Lower leg skin (tissue), 4 donors: ENCODE measurements at regions not wholly inside any gene's neighbourhood (a gene's known extent, or its start where the extent isn't known, plus 50 kb on each side); places are given as distances from the start of the nearest gene placed in this dataset.

Experiments used
- DNase-seq, 2 donors: peaks; one replicate each; pipeline ENCODE4 v3.0.0-alpha.2; 2019; ENCODE audit warnings: low spot score in 2 of 2
- H3K4me3 ChIP-seq: fragments of 200-600 bp; sonication (generic); 2 replicates; pipeline ENCODE4 v1.5.1; 2017; ENCODE audit warnings: mild to moderate bottlenecking, low read depth; ENCODE audit not compliant: poor library complexity, severe bottlenecking
- CTCF ChIP-seq, 3 donors: fragments of 450-650 bp; IDR thresholded peaks; one replicate each; pipeline ENCODE4 v1.5.1; 2016; ENCODE audit warnings: antibody characterized with exemption in 3 of 3, mild to moderate bottlenecking in 3 of 3, moderate library complexity in 2 of 3
- POLR2A ChIP-seq, 2 donors: fragments of 450-650 bp; IDR thresholded peaks; one replicate each; pipeline ENCODE4 v1.6.1; 2016 to 2017; ENCODE audit warnings: antibody characterized with exemption in 2 of 2, mild to moderate bottlenecking in 1 of 2, moderate library complexity in 1 of 2
- WGBS, 2 donors: methylation state at CpG; one replicate each; pipeline ENCODE4 v1.1.5; 2018; 5-methylcytosine and 5-hydroxymethylcytosine counted together
- intact Hi-C: fragments of 100-400 bp; cut with DNase I; formaldehyde crosslinking; loops from one replicate; pipeline ENCODE4 v1.15.0; 2023; ENCODE audit warnings: low total_unique reads

DNA sequence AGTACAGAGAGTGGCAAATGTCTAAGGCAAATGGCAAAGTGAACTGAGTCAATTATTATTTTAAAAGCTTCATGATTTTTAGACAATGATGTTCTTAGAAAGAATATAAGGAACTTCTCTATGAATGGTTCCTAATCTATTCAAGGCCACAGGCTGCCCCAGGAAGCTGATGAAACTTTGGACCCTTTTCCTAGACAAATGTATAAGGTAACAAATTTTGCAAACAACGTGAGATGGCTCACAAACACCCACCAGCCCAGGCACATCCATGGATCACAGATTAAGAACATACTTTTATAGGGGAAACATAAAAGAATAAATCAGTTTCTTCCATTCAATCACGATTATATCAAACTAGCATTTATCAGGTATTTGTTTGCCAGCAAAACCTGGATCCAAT lies 659.0 kb downstream of the IRS1 start:
- TF ChIP-seq POLR2A (IDR thresholded peaks at IDR 0.05) (no peak), CTCF (IDR thresholded peaks at IDR 0.05) (no peak)
- H3K4me3 ChIP-seq: no peak overlapping the region
- DNase-seq: no peak
- intact Hi-C loops: no loop called here
- 77 to 94% methylated on average over 2 of the region's 2 CpGs for WGBS, 2 donors

DNA sequence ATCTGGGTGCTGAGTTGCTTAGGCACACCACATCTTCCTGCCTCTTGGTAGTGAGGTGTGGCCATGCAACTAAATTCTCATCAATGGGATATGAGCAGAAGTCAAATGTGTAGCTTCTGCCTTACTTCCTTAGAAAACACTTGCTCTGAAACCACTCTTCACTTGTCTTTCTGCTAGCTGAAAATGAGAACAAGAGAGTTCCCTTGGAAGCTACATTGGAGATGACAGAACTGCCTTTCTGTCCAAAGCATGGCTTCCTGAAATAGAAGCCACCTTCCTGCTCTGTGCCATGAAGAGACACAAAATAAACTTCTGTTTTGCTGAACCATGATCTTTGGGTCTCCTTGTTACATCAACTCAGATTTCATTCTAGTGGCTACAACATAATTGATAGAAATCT lies 659.9 kb downstream of the IRS1 start:
- intact Hi-C loops: no loop called here
- no peak for TF ChIP-seq CTCF (IDR thresholded peaks at IDR 0.05)
- no peak for DNase-seq
- no peak overlapping the region for H3K4me3 ChIP-seq

GRCh38 chr2:226137201-226137811 lies 662.3 kb downstream of the IRS1 start:
- DNase-seq: no peak
- 32 to 33% methylated on average over 4 of the region's 4 CpGs for WGBS, 2 donors
- TF ChIP-seq POLR2A (IDR thresholded peaks at IDR 0.05): no peak
- no peak for TF ChIP-seq CTCF (IDR thresholded peaks at IDR 0.05)

DNA sequence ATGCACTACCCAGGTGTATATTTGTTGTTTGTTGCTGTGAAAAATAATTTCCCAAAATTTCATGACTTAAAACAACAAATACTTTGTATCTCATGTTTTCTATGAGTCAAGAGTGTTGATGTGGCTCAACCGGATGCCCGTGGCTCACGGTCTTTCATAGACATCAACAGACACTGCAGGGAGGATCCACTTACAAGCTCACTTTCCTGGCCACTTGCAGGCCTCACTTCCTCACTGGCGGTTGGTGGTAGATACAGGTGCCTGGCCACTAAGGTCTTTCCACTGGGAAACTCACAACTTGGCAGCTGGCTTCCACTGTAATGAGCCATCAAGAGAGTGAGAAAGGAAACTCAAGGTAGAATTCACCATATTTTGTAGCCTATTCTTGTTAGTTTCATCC lies 662.9 kb downstream of the IRS1 start:
- 48 to 66% methylated on average over 4 of the region's 4 CpGs for WGBS, 2 donors
- DNase-seq: no peak
- no peak overlapping the region for H3K4me3 ChIP-seq
- intact Hi-C loops: no loop called here
- TF ChIP-seq POLR2A (IDR thresholded peaks at IDR 0.05) (no peak), CTCF (IDR thresholded peaks at IDR 0.05) (no peak)

More at GRCh38 chr2:226137201-226137811, 662.3 kb downstream of the IRS1 start:
- intact Hi-C loops: no loop called here
- no peak overlapping the region for H3K4me3 ChIP-seq

DNA sequence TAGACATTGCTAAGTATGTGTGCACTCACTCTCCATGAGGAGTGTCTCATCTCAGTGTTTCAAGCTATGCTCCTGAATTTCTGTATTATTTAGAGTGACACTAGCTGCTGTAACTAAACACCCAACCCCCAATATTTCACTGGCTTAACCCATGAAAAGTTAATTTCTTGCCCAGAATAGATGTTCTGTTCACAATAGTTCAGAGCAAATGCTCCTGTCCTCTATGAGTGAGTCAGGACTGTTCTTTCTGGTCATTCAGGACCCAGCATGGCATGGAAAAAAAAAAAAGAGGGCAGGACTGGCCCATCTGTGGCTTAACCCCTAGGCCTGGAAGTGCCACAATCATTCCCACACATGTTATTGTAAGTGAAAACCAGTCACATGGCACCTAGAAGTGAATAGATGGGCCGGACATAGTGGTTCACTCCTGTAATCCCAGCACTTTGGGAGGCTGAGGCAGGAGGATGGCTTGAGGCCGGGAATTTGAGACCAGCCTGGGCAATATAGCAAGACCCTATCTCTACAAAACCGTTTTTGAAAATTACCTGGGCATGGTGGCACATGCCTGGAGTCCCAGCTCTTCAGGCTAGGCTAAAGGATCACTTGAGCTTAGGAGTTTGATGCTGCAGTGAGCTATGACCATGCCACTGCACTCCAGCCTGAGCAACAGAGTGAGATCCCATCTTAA lies 663.6 kb downstream of the IRS1 start:
- no peak overlapping the region for H3K4me3 ChIP-seq
- no peak for DNase-seq
- TF ChIP-seq POLR2A (IDR thresholded peaks at IDR 0.05) (no peak), CTCF (IDR thresholded peaks at IDR 0.05) (no peak)
- intact Hi-C loops: no loop called here
- WGBS, 2 donors: 61 to 89% methylated on average over 3 of the region's 3 CpGs
